ENCODE measurements at regions not wholly inside any gene's neighbourhood (a gene's known extent, or its start where the extent isn't known, plus 50 kb on each side); places are given as distances from the start of the nearest gene placed in this dataset.

DNA sequence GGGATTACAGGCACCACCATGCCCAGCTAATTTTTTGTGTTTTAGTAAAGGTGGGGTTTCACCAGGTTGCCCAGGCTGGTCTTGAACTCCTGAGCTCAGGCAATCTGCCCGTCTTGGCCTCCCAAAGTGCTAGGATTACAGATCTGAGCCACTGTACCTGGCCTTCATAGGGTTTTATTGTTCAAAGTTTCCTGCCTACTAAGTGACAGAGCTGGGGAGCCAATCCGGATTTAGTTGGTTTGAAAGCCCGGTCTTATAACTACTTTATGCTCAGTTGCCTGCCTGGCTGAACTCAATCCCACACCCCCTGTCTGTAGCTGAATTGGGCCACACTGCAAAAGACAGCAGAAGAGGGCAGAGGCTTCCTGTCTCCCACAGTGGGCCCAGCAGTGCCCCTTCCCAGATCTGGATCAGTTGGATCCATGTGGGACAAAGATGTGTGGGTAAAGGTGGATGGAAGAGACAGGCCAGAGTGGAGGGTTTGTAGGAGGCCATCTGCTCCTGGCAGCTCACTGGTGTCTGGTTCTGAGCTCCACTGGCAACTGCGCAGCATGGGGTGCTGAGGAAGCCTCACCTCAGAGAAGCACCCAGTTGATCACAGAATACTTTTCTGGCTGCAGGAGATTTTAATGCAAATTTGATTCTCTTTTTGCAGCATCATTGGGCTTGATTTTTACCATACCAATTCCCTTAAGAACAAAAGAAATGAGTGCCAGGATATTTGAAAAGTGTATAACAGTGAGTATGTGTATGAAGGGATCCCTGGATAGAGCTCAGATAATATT is 144.9 kb downstream of the DDX1 start:
- no peak for DNase-seq
- no peak for TF ChIP-seq CTCF (IDR thresholded peaks at IDR 0.05)
- no peak overlapping the region for H3K4me3 ChIP-seq
- H3K27ac ChIP-seq, result no peak overlapping the region
- no peaks in the 10 kb centered on the region for H3K9me3 ChIP-seq
- 89 to 100% methylated on average over 4 of the region's 4 CpGs for WGBS, 2 donors
- FAIRE-seq, result no peak
- ATAC-seq, result no peak
- H3K4me1 ChIP-seq, result peaks cover 15 to 20% (median 20%) of the 10 kb centered on the region in 3 donors
- H3K27me3 ChIP-seq, result no peaks in the 10 kb centered on the region
- intact Hi-C loops (cut with DNase I), result no loop called here
- no peaks in the 10 kb centered on the region for H3K36me3 ChIP-seq

GRCh38 chr2:15737314-15738224 is 145.9 kb downstream of the DDX1 start:
- DNase-seq, result no peak
- Histone ChIP-seq H3K27ac (no peak overlapping the region), H3K36me3 (no peaks in the 10 kb centered on the region), H3K4me1 (peaks cover 15 to 20% (median 20%) of the 10 kb centered on the region in 3 donors), H3K27me3 (no peaks in the 10 kb centered on the region), H3K9me3 (no peaks in the 10 kb centered on the region), H3K4me3 (no peak overlapping the region)
- 89 to 95% methylated on average over 5 of the region's 5 CpGs for WGBS, 2 donors
- ATAC-seq, result no peak
- TF ChIP-seq CTCF (IDR thresholded peaks at IDR 0.05), result no peak
- FAIRE-seq, result no peak
- intact Hi-C loops (cut with DNase I), result no loop called here

GRCh38 chr2:15738225-15738546 is 146.5 kb downstream of the DDX1 start:
- Histone ChIP-seq H3K9me3 (no peaks in the 10 kb centered on the region), H3K27ac (no peak overlapping the region), H3K4me1 (peaks cover 9 to 15% (median 14%) of the 10 kb centered on the region in 3 donors), H3K36me3 (no peaks in the 10 kb centered on the region), H3K4me3 (no peak overlapping the region), H3K27me3 (no peaks in the 10 kb centered on the region)
- TF ChIP-seq CTCF (IDR thresholded peaks at IDR 0.05), result no peak
- DNase-seq (no peak), FAIRE-seq (no peak), ATAC-seq (no peak)
- 88 to 90% methylated on average over 7 of the region's 7 CpGs for WGBS, 2 donors
- intact Hi-C loops (cut with DNase I), result no loop called here

GRCh38 chr2:15738943-15739342 is 147.3 kb downstream of the DDX1 start:
- 94 to 98% methylated on average over 5 of the region's 5 CpGs for WGBS, 2 donors
- intact Hi-C loops (cut with DNase I), result no loop called here

More at GRCh38 chr2:15738943-15739342, 147.3 kb downstream of the DDX1 start:
- H3K4me3 ChIP-seq, result no peak overlapping the region
- no peaks in the 10 kb centered on the region for H3K36me3 ChIP-seq
- peaks cover 2 to 9% (median 6%) of the 10 kb centered on the region in 3 donors for H3K4me1 ChIP-seq
- no peak overlapping the region for H3K27ac ChIP-seq
- no peak for FAIRE-seq
- TF ChIP-seq CTCF (IDR thresholded peaks at IDR 0.05), result no peak
- no peaks in the 10 kb centered on the region for H3K9me3 ChIP-seq
- no peak for ATAC-seq
- H3K27me3 ChIP-seq, result no peaks in the 10 kb centered on the region
- no peak for DNase-seq
